ENCODE measurements at regions not wholly inside any gene's neighbourhood (a gene's known extent, or its start where the extent isn't known, plus 50 kb on each side); places are given as distances from the start of the nearest gene placed in this dataset.

DNA sequence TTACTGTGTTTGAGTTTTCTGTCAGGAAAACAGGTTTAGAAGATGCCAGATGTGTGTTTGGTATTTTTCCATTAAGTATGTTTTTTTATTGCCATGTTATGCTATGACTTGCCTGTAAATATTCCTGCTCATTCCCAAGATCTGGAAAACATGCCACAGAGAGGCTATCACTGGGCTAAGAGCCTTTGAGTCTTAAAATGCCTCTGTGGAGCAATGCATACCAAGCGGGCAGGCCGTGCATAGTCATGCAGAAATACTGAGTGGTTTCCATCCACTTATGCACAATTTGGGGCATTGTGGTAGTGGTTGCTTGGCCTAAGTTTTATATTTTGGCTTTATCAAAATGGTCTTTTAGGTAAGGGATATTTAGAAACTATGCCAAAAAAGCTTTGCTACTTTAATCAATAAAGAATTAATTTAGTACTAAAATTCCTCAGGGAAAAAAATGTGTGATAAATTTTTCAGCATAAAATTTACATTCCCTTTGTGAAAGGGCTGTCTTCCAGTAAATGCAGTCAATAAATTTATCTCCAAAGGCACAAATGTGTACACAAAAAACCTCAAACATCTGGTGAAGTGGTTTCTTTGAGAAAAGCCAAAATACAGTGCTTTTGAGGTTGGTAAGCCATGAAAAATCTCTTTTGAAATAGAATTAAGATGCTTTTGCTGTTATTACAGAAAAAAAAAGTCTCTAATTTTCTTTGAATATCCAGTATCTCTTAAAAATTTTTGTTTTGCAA lies 341.3 kb upstream of the FBXO33 start:
- TF ChIP-seq CTCF (IDR thresholded peaks at IDR 0.05) (no peak), POLR2A (IDR thresholded peaks at IDR 0.05) (no peak), POLR2AphosphoS5 (IDR thresholded peaks at IDR 0.05; ENCODE audit: insufficient read depth in 1 of 2, low read depth in 1 of 2) (no peak)
- Histone ChIP-seq H3K36me3 (no peaks in the 10 kb centered on the region), H3K4me1 (no peaks in the 10 kb centered on the region), H3K27me3 (no peaks in the 10 kb centered on the region), H3K9me3 (no peaks in the 10 kb centered on the region), H3K4me3 (no peak overlapping the region), H3K27ac (no peak overlapping the region)
- intact Hi-C loops (cut with DNase I): no loop called here
- DNase-seq (ENCODE audit: extremely low spot score in 2 of 2): no peak

DNA sequence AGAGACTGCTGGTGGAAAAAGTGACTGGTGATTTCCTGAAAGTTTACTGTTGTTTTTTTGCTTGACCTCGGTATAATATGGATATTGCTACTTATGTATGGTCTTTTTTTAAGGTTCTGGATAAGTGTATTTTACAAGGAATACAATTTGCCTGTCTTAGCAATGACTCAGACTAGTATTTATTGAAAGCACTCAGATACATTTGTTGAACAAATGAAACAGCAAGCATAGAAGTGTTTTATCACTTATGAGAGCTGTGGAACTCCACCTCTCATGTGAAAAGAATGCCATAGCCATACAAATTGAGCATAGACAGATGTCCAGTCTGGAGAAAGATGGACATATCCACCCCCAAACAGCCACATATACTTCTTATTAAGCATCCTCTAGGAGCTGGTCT lies 340.4 kb upstream of the FBXO33 start:
- TF ChIP-seq POLR2A (IDR thresholded peaks at IDR 0.05) (no peak), POLR2AphosphoS5 (IDR thresholded peaks at IDR 0.05; ENCODE audit: insufficient read depth in 1 of 2, low read depth in 1 of 2) (no peak), CTCF (IDR thresholded peaks at IDR 0.05) (no peak)
- Histone ChIP-seq H3K4me1 (no peaks in the 10 kb centered on the region), H3K4me3 (no peak overlapping the region), H3K36me3 (no peaks in the 10 kb centered on the region), H3K27me3 (no peaks in the 10 kb centered on the region), H3K27ac (no peak overlapping the region), H3K9me3 (no peaks in the 10 kb centered on the region)
- intact Hi-C loops (cut with DNase I): no loop called here
- no peak for DNase-seq (ENCODE audit: extremely low spot score in 2 of 2)

GRCh38 chr14:39768589-39768988 lies 336.4 kb upstream of the FBXO33 start:
- no peaks in the 10 kb centered on the region for H3K36me3 ChIP-seq
- TF ChIP-seq POLR2A (IDR thresholded peaks at IDR 0.05) (no peak), CTCF (IDR thresholded peaks at IDR 0.05) (no peak), POLR2AphosphoS5 (IDR thresholded peaks at IDR 0.05; ENCODE audit: insufficient read depth in 1 of 2, low read depth in 1 of 2) (no peak)
- intact Hi-C loops (cut with DNase I): no loop called here
- H3K4me1 ChIP-seq: no peaks in the 10 kb centered on the region
- no peaks in the 10 kb centered on the region for H3K27me3 ChIP-seq
- no peak for DNase-seq (ENCODE audit: extremely low spot score in 2 of 2)
- no peak overlapping the region for H3K27ac ChIP-seq
- H3K4me3 ChIP-seq: no peak overlapping the region
- H3K9me3 ChIP-seq: no peaks in the 10 kb centered on the region

- no peak overlapping the region for H3K4me3 ChIP-seq
- H3K27me3 ChIP-seq: no peaks in the 10 kb centered on the region
- no peaks in the 10 kb centered on the region for H3K9me3 ChIP-seq
- no peaks in the 10 kb centered on the region for H3K36me3 ChIP-seq
- intact Hi-C loops (cut with DNase I): no loop called here
- no peak for DNase-seq (ENCODE audit: extremely low spot score in 2 of 2)
- no peak overlapping the region for H3K27ac ChIP-seq
- H3K4me1 ChIP-seq: no peaks in the 10 kb centered on the region
- no peak for TF ChIP-seq POLR2A (IDR thresholded peaks at IDR 0.05)
- TF ChIP-seq POLR2AphosphoS5 (IDR thresholded peaks at IDR 0.05; ENCODE audit: insufficient read depth in 1 of 2, low read depth in 1 of 2): no peak
- no peak for TF ChIP-seq CTCF (IDR thresholded peaks at IDR 0.05)
These were observed 334.3 kb upstream of the FBXO33 start for GRCh38 chr14:39766397-39767000.

GRCh38 chr14:39765676-39766075 lies 333.4 kb upstream of the FBXO33 start:
- no peak for TF ChIP-seq POLR2AphosphoS5 (IDR thresholded peaks at IDR 0.05; ENCODE audit: insufficient read depth in 1 of 2, low read depth in 1 of 2)
- no peak for TF ChIP-seq POLR2A (IDR thresholded peaks at IDR 0.05)
- no peak for TF ChIP-seq CTCF (IDR thresholded peaks at IDR 0.05)
- Histone ChIP-seq H3K27me3 (no peaks in the 10 kb centered on the region), H3K36me3 (no peaks in the 10 kb centered on the region), H3K9me3 (no peaks in the 10 kb centered on the region), H3K27ac (no peak overlapping the region), H3K4me1 (no peaks in the 10 kb centered on the region), H3K4me3 (no peak overlapping the region)
- DNase-seq (ENCODE audit: extremely low spot score in 2 of 2): no peak
- intact Hi-C loops (cut with DNase I): no loop called here
